ENCODE measurements at regions not wholly inside any gene's neighbourhood (a gene's known extent, or its start where the extent isn't known, plus 50 kb on each side); places are given as distances from the start of the nearest gene placed in this dataset.

GRCh38 chr3:76765511-76765910 lies 274.4 kb upstream of the ROBO2 start (continued):
- TF ChIP-seq USF1 (IDR thresholded peaks at IDR 0.05; ENCODE audit: borderline replicate concordance, low read depth) (no peak), GATA2 (CRISPR knock-in tag; IDR thresholded peaks at IDR 0.05) (no peak), EZH2phosphoT487 (IDR thresholded peaks at IDR 0.05; ENCODE audit: borderline replicate concordance, low read depth) (no peak), FOXJ3 (CRISPR knock-in tag; IDR thresholded peaks at IDR 0.05) (no peak)
- TF ChIP-seq, protein P1, sequence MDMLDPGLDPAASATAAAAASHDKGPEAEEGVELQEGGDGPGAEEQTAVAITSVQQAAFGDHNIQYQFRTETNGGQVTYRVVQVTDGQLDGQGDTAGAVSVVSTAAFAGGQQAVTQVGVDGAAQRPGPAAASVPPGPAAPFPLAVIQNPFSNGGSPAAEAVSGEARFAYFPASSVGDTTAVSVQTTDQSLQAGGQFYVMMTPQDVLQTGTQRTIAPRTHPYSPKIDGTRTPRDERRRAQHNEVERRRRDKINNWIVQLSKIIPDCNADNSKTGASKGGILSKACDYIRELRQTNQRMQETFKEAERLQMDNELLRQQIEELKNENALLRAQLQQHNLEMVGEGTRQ (IDR thresholded peaks at IDR 0.05; ENCODE audit: borderline replicate concordance, low read depth, low read length), result no peak

DNA sequence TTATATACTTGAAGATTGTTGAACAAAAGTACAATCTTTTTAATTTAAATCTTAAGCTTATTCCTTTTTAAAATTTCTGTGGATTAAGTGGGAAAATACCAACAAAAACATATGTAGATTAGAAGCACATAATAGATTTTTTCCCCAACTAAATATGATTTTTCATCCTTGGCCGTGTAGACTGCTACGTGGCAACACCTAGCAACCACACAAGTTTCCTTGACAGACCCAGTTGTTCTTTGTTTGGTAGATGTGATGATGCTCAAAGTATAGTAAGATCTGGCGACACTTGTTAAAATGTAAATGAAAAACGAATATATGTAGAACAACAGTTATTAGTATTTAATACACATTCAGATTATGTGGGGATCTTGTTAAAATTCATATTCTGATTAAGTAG lies 271.0 kb upstream of the ROBO2 start:
- no peaks in the 10 kb centered on the region for H3K27me3 ChIP-seq (ENCODE audit: insufficient read depth)
- no peak overlapping the region for H2AFZ ChIP-seq (ENCODE audit: low read depth)
- WGBS (ENCODE audit: low lambda C conversion rate), result 34% methylated on average over 4 of the region's 4 CpGs
- DNase-seq, result no peak
- no peak overlapping the region for H3K4me2 ChIP-seq
- no peak overlapping the region for H3K27ac ChIP-seq (ENCODE audit: low read depth in 2 of 2, low read length in 1 of 2)
- H3K4me1 ChIP-seq (ENCODE audit: control insufficient read depth in 1 of 2, insufficient read depth in 2 of 2, low read depth in 1 of 2, low read length in 1 of 2), result no peaks in the 10 kb centered on the region
- no peak overlapping the region for H3K9ac ChIP-seq
- POLR2A ChIA-PET, result no interaction called here
- H3F3A ChIP-seq (replicated peaks; ENCODE audit: insufficient read depth), result no peaks in the 10 kb centered on the region
- TF ChIP-seq CTCF (IDR thresholded peaks at IDR 0.05) (no peak), MEF2A (IDR thresholded peaks at IDR 0.05; ENCODE audit: borderline replicate concordance, low read depth) (no peak)
- no peak overlapping the region for H3K4me3 ChIP-seq (ENCODE audit: low read depth in 2 of 2, low read length in 1 of 2)
- no peaks in the 10 kb centered on the region for H3K9me2 ChIP-seq
- H4K20me1 ChIP-seq (ENCODE audit: insufficient read depth), result no peaks in the 10 kb centered on the region
- H3K36me3 ChIP-seq (replicated peaks in 1 of 2; ENCODE audit: control insufficient read depth in 1 of 2, insufficient read depth in 2 of 2, low read length in 1 of 2), result no peaks in the 10 kb centered on the region
- CTCF ChIA-PET, result interaction anchor here (1.8 kb wide), 1 partner anchor 10 kb away, joined by 5 read pairs; no protein-coding TSS in a partner anchor
- no peaks in the 10 kb centered on the region for H3K9me3 ChIP-seq
- H3K79me2 ChIP-seq (ENCODE audit: insufficient read depth), result no peaks in the 10 kb centered on the region

DNA sequence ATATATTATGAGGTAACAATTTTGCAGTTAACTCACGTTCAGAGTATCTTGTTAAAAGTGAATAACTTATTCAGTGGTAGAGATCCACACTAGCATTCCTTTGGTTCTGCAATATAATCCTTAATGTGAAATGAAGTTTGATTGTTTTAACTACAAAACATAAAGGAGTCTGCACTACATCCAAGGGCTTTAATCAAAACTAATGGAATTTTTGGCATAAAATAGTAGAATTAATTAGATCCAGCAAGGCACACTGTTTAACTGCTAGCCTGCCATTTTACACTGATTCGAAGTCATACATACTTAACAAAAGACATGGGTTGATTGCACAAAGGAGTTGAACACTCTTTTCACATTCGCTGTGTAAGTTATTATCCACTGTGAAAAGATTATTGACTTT lies 263.0 kb upstream of the ROBO2 start:
- CTCF ChIA-PET, result no interaction called here
- POLR2A ChIA-PET, result no interaction called here
- no peak overlapping the region for H3K4me3 ChIP-seq (ENCODE audit: low read depth in 2 of 2, low read length in 1 of 2)
- peak overlapping the region in 1 of 2 experiments; percentile 28; a peak in 1 of 4 replicates for H3K27ac ChIP-seq (ENCODE audit: low read depth in 2 of 2, low read length in 1 of 2)
- H3K4me1 ChIP-seq (ENCODE audit: control insufficient read depth in 1 of 2, insufficient read depth in 2 of 2, low read depth in 1 of 2, low read length in 1 of 2), result no peaks in the 10 kb centered on the region; a peak in 1 of 4 replicates
- WGBS (ENCODE audit: low lambda C conversion rate), result 15% methylated on average over 3 of the region's 3 CpGs
- no peaks in the 10 kb centered on the region for H3K79me2 ChIP-seq (ENCODE audit: insufficient read depth)
- H3K27me3 ChIP-seq (ENCODE audit: insufficient read depth), result no peaks in the 10 kb centered on the region
- H3K9me3 ChIP-seq, result peaks cover 5% of the 10 kb centered on the region; the same call in 1 of the 2 replicates
- no peak overlapping the region for H3K4me2 ChIP-seq
- TF ChIP-seq RCOR1 (IDR thresholded peaks at IDR 0.05; ENCODE audit: low read length) (peak; percentile 53; the same call in 1 of the 2 replicates), FOSL2 (IDR thresholded peaks at IDR 0.05; ENCODE audit: borderline replicate concordance, low read depth) (no peak), SIN3A (IDR thresholded peaks at IDR 0.05; ENCODE audit: borderline replicate concordance, low read depth, low read length) (no peak), EZH2phosphoT487 (IDR thresholded peaks at IDR 0.05; ENCODE audit: borderline replicate concordance, low read depth) (no peak), POLR2AphosphoS5 (IDR thresholded peaks at IDR 0.05; ENCODE audit: low read depth, low read length) (no peak), RXRA (IDR thresholded peaks at IDR 0.05; ENCODE audit: borderline replicate concordance, low read depth) (no peak)
- TF ChIP-seq, protein P2, sequence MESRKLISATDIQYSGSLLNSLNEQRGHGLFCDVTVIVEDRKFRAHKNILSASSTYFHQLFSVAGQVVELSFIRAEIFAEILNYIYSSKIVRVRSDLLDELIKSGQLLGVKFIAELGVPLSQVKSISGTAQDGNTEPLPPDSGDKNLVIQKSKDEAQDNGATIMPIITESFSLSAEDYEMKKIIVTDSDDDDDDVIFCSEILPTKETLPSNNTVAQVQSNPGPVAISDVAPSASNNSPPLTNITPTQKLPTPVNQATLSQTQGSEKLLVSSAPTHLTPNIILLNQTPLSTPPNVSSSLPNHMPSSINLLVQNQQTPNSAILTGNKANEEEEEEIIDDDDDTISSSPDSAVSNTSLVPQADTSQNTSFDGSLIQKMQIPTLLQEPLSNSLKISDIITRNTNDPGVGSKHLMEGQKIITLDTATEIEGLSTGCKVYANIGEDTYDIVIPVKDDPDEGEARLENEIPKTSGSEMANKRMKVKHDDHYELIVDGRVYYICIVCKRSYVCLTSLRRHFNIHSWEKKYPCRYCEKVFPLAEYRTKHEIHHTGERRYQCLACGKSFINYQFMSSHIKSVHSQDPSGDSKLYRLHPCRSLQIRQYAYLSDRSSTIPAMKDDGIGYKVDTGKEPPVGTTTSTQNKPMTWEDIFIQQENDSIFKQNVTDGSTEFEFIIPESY (IDR thresholded peaks at IDR 0.05; ENCODE audit: borderline replicate concordance, low read depth), result no peak
- H3F3A ChIP-seq (replicated peaks; ENCODE audit: insufficient read depth), result no peaks in the 10 kb centered on the region
- H2AFZ ChIP-seq (ENCODE audit: low read depth), result no peak overlapping the region
- no peaks in the 10 kb centered on the region for H3K9me2 ChIP-seq
- no peak for DNase-seq
- H3K36me3 ChIP-seq (replicated peaks in 1 of 2; ENCODE audit: control insufficient read depth in 1 of 2, insufficient read depth in 2 of 2, low read length in 1 of 2), result no peaks in the 10 kb centered on the region
- no peak overlapping the region for H3K9ac ChIP-seq
- no peaks in the 10 kb centered on the region for H4K20me1 ChIP-seq (ENCODE audit: insufficient read depth)
